PC-3 (cell line): ENCODE measurements at regions not wholly inside any gene's neighbourhood (a gene's known extent, or its start where the extent isn't known, plus 50 kb on each side); places are given as distances from the start of the nearest gene placed in this dataset.

Experiments
- ATAC-seq: fragments of 200-7000 bp; cut with Tn5 transposase; 2 replicates; pipeline ENCODE4 v1.9.1; 2020; ENCODE audit warnings: mild to moderate bottlenecking, moderate library complexity
- BruUV-seq: library from RNA; stranded (reverse); fragments of 400-500 nt; replicated peaks from 2 replicates; lab custom pipeline; 2021; lab: Mats Ljungman, UMichigan
- CTCF ChIA-PET: fragments of 300-600 bp; sonication (Branson Sonifier 250); formaldehyde crosslinking; loops from one replicate; lab custom pipeline; 2022; ENCODE audit warnings: antibody characterized with exemption; lab: Charles Lee
- POLR2A ChIA-PET: fragments of 300-600 bp; sonication (Branson Sonifier 250); formaldehyde crosslinking; loops from one replicate; lab custom pipeline; 2022; ENCODE audit warnings: antibody characterized with exemption; ENCODE audit not compliant: unreplicated experiment; lab: Charles Lee
- DNase-seq: peaks from one replicate; pipeline ENCODE4 v3.0.0-alpha.2; 2015
- H2AFZ ChIP-seq: fragments of 300-600 bp; sonication (generic); 2 replicates; pipeline ENCODE4 v1.6.0; 2016; ENCODE audit warnings: antibody characterized with exemption, low read length
- H3F3A ChIP-seq: fragments of 300-600 bp; sonication (generic); one replicate; pipeline ENCODE4 v1.6.0; 2017; ENCODE audit warnings: antibody characterized with exemption, low read length, control low read depth, mild to moderate bottlenecking; ENCODE audit not compliant: unreplicated experiment
- H3K27ac ChIP-seq: fragments of 300-600 bp; sonication (generic); 2 replicates; pipeline ENCODE4 v1.5.1; 2016; ENCODE audit warnings: mild to moderate bottlenecking, low read length
- H3K27me3 ChIP-seq: fragments of 300-600 bp; sonication (generic); 2 replicates; pipeline ENCODE4 v1.6.1; 2016; ENCODE audit warnings: low read length, mixed read lengths
- H3K36me3 ChIP-seq: fragments of 300-600 bp; sonication (generic); 2 replicates; pipeline ENCODE4 v1.6.1; 2016; ENCODE audit warnings: low read depth, mixed run types, low read length, mixed read lengths
- H3K4me1 ChIP-seq: fragments of 300-600 bp; sonication (generic); 2 replicates; pipeline ENCODE4 v1.5.1; 2016; ENCODE audit warnings: low read length; ENCODE audit not compliant: insufficient read depth
- H3K4me2 ChIP-seq: fragments of 300-600 bp; sonication (generic); 2 replicates; pipeline ENCODE4 v1.6.0; 2016; ENCODE audit warnings: low read length
- H3K4me3 ChIP-seq: fragments of 300-600 bp; sonication (generic); 2 replicates; pipeline ENCODE4 v1.5.1; 2016; ENCODE audit warnings: mild to moderate bottlenecking, low read length, mixed read lengths
- H3K79me2 ChIP-seq: fragments of 300-600 bp; sonication (generic); 2 replicates; pipeline ENCODE4 v1.6.1; 2017; ENCODE audit warnings: low read length, mixed read lengths
- H3K9ac ChIP-seq: fragments of 300-600 bp; sonication (generic); 2 replicates; pipeline ENCODE4 v1.6.0; 2016; ENCODE audit warnings: mild to moderate bottlenecking, low read length
- H3K9me2 ChIP-seq: fragments of 300-600 bp; sonication (generic); replicated peaks from 2 replicates; pipeline ENCODE4 v1.6.1; 2016; ENCODE audit warnings: mixed run types, low read length, mixed read lengths
- H3K9me3 ChIP-seq: fragments of 300-600 bp; sonication (generic); 2 replicates; pipeline ENCODE4 v1.6.1; 2016; ENCODE audit warnings: low read length, mixed read lengths
- H4K20me1 ChIP-seq: fragments of 300-600 bp; sonication (generic); 2 replicates; pipeline ENCODE4 v1.6.1; 2016; ENCODE audit warnings: low read length, mixed read lengths
- CTCF ChIP-seq: fragments of 300-600 bp; sonication (generic); conservative IDR thresholded peaks from 2 replicates; pipeline ENCODE4 v1.5.1; 2017; ENCODE audit warnings: antibody characterized with exemption, low read depth, mild to moderate bottlenecking, low read length
- EZH2 ChIP-seq: fragments of 300-600 bp; sonication (generic); IDR thresholded peaks from one replicate; pipeline ENCODE4 v1.6.1; 2017; ENCODE audit warnings: antibody characterized with exemption, mild to moderate bottlenecking, low read length; ENCODE audit not compliant: unreplicated experiment
- EZH2phosphoT487 ChIP-seq: fragments of 300-600 bp; sonication (generic); IDR thresholded peaks from 2 replicates; pipeline ENCODE4 v1.6.1; 2018; ENCODE audit warnings: mild to moderate bottlenecking, antibody characterized with exemption, low read length, borderline replicate concordance
- intact Hi-C: fragments of 100-400 bp; cut with micrococcal nuclease; formaldehyde crosslinking; loops from 2 replicates; pipeline ENCODE4 v1.9.0; 2023

GRCh38 chr2:38433607-38433975, 56.5 kb upstream of the ATL2 start:
- peak; percentile 83 for ATAC-seq
- ChIA-PET CTCF (no interaction called here), POLR2A (interaction anchor here (0.6 kb wide), 1 partner anchor 961 kb away, joined by 8 read pairs; no protein-coding TSS in a partner anchor)
- Histone ChIP-seq H3F3A (no peaks in the 10 kb centered on the region), H3K9ac (peak overlapping the region; percentile 22; the same call in 1 of the 2 replicates), H3K27ac (peak overlapping the region; percentile 78), H2AFZ (no peak overlapping the region), H3K27me3 (no peaks in the 10 kb centered on the region), H3K4me1 (peaks cover 47% of the 10 kb centered on the region), H4K20me1 (no peaks in the 10 kb centered on the region), H3K4me2 (peak overlapping the region; percentile 29; the same call in 1 of the 2 replicates), H3K9me3 (no peaks in the 10 kb centered on the region), H3K9me2 (no peaks in the 10 kb centered on the region), H3K4me3 (no peak overlapping the region), H3K36me3 (no peaks in the 10 kb centered on the region), H3K79me2 (no peaks in the 10 kb centered on the region)
- no TSS peak for BruUV-seq
- TF ChIP-seq EZH2 (no peak), EZH2phosphoT487 (no peak), CTCF (no peak)
- intact Hi-C loops, result loop anchor here (2.0 kb wide), 1 partner anchor 29 kb away; no protein-coding TSS in a partner anchor
- peak; percentile 94 for DNase-seq

GRCh38 chr2:38432820-38433606, 55.9 kb upstream of the ATL2 start:
- BruUV-seq, result no TSS peak
- no peaks in the 10 kb centered on the region for H3K27me3 ChIP-seq
- peak overlapping the region; percentile 76 for H3K27ac ChIP-seq
- ChIA-PET CTCF (no interaction called here), POLR2A (interaction anchor here (0.6 kb wide), 1 partner anchor 960 kb away, joined by 8 read pairs; no protein-coding TSS in a partner anchor)
- no peaks in the 10 kb centered on the region for H3K9me2 ChIP-seq
- DNase-seq (no peak), ATAC-seq (no peak; the same call in 1 of the 2 replicates)
- intact Hi-C loops, result loop anchor here (2.0 kb wide), 1 partner anchor 30 kb away; no protein-coding TSS in a partner anchor
- H3K4me2 ChIP-seq, result peak overlapping the region; percentile 29; the same call in 1 of the 2 replicates
- no peak overlapping the region for H3K4me3 ChIP-seq
- no peaks in the 10 kb centered on the region for H3K79me2 ChIP-seq
- no peaks in the 10 kb centered on the region for H3K9me3 ChIP-seq
- no peaks in the 10 kb centered on the region for H3K36me3 ChIP-seq
- no peak overlapping the region for H2AFZ ChIP-seq
- H3K9ac ChIP-seq, result peak overlapping the region; percentile 22; the same call in 1 of the 2 replicates
- H3K4me1 ChIP-seq, result peaks cover 43% of the 10 kb centered on the region
- no peak for TF ChIP-seq EZH2
- TF ChIP-seq CTCF, result no peak
- TF ChIP-seq EZH2phosphoT487, result no peak
- H4K20me1 ChIP-seq, result no peaks in the 10 kb centered on the region
- H3F3A ChIP-seq, result no peaks in the 10 kb centered on the region
